Activated CD4-positive, alpha-beta T cell treated with anti-CD3 and anti-CD28 coated beads, Interleukin-2, Interleukin-6, amounts not matched to agents 100 ng/mL and 50 ng/mL, durations not matched to agents 16 hours and 8 hours (primary cell): ENCODE measurements at regions not wholly inside any gene's neighbourhood (a gene's known extent, or its start where the extent isn't known, plus 50 kb on each side); places are given as distances from the start of the nearest gene placed in this dataset.

Experiments
- DNase-seq: peaks from one replicate; pipeline ENCODE4 v3.0.0-alpha.2; 2020

DNA sequence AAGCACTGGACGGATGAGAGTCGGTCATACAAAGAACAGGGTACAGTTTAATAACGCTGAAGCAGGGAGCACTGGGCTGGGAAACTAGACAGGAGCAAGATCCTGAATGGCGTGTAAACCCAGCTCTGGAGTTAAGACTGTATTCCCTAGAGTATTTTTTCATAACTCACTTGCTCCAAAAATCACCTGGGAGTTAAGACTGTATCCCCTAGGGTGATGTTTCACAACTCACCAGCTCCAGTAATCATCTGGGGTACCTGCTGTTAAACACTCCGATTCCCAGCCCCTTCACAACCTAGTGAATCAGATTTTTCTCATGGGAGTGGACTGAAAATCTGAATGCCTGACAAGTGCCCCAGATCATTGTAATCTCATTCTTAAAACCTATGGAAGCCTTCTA is 123.2 kb downstream of the MAB21L3 start:
- DNase-seq: no peak

DNA sequence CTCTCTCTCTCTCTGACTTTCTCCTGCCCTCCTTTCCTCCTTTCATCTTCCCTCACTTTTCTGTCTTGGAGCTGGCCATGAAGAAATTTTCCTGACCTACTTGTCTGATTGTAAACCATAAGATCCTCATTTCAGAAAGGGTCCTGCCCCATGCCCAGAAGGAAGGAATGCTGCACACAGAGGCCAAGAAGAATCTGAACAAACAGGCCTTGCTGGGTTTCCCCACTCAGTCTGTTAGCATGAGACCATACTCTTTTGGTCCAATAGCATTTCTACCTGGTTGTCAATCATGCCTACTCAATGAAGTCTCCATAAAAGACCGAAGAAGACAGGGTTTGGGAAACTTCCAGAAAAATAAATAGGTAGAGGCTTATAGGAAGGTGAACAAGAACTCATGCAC is 128.7 kb downstream of the MAB21L3 start:
- no peak for DNase-seq

DNA sequence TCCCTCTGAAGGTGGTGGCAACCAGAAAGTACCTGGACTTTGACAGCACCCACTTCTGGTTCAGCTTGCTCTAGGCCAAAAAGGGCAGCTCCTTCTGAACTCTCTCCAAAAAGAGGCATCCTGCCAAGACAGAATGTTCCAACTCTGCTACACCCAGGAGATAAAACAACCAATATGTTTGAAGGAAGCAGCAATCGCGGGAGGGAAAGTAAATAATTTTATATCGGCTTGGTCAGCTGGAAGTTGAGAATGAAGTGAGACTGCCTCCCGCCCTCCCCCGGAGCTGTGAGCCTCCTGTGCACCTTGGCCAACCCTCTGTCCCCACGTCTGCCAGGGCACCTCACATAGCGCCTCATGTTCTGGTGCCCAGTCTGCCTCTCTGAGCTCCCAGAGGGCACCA is 130.3 kb upstream of the ATP1A1 start:
- no peak for DNase-seq

DNA sequence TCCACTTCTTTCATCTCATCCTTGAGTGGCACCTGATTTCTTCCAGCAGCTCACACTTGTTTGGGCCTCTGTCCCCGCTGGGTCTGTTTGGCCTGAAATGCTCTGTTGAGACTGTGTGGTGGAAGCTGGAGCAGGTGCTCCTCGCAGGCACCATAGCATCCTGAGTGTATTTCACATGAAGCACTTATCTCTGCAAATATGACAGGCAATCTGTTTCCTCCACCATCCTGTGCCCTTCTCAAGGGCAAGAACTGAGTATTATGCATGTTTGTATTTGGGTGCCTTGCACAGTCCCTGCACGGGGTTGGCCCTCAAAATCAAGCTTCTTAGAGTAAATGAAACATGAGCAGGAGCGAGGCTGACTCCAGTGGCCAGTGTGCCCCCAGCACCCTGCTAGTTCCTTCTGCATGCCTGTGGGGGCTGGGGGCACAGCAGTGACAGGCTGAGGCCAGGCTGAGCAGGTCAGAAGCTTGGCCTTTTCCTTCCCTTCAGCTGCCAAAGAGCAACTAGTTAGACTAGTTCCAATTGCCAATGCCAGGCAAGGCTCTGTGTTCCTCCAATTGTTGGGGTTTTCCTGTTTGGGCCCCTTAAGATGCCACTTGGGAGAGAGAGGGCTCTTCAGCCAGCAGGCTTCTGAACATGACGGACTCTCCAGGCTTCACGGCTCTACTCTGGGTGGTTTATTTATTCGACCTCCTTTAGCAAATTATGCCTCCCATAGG is 129.6 kb upstream of the ATP1A1 start:
- no peak for DNase-seq

DNA sequence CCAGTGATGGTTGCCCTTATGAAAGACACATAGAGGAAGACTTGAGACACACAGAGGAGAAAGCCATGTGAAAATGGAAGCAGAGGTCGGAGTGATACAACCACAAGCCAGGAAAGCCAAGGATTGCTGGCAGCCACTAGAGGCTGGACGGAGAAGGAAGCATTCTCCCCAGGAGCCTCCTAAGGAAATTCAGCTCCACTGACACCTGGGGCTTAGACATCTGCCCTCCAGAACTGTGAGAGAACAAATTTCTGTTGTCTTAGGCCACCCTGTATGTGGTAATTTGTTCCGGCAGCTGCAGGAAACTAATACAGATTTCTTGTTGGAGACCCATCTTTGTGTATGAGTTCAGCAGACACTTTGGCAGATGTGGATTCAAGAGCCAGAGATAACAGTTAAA is 126.9 kb upstream of the ATP1A1 start:
- no peak for DNase-seq

DNA sequence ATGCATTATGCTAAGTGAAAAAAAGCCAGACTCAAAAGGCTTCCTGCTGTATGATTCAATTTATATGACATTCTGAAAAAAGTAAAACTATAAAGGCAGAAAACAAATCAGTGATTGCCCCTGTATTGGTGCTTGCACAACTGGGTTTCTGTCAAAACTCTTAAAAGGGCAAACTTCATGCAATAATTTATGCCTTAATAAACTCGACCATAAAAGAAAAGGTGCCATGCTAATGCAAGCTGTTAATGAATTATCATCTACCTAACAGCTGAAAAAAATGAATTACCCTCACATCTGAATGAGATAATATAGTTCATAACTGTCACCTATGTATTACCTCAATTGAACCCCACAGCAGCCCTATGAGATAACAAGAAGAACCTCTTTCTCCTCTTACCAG is 120.8 kb upstream of the ATP1A1 start:
- DNase-seq: no peak

DNA sequence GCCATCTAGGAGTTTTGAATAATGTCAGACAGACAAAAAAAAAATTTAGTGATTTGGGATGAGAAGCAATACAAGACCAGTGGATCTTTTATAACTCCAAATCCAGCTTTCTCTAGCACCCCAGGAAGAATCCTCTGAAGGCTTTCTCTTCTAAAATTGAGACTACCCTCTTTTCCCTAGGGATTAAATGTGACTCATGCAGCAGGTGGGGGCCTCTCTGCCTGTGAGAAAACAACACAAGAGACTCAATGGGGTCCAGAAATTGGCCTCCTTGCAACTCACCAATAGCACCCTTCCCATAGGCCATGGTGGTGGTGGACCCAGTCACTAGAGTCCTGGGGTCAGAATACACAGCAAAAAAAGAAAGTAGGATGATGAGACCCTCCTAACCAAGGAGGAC is 120.3 kb upstream of the ATP1A1 start:
- DNase-seq: no peak

DNA sequence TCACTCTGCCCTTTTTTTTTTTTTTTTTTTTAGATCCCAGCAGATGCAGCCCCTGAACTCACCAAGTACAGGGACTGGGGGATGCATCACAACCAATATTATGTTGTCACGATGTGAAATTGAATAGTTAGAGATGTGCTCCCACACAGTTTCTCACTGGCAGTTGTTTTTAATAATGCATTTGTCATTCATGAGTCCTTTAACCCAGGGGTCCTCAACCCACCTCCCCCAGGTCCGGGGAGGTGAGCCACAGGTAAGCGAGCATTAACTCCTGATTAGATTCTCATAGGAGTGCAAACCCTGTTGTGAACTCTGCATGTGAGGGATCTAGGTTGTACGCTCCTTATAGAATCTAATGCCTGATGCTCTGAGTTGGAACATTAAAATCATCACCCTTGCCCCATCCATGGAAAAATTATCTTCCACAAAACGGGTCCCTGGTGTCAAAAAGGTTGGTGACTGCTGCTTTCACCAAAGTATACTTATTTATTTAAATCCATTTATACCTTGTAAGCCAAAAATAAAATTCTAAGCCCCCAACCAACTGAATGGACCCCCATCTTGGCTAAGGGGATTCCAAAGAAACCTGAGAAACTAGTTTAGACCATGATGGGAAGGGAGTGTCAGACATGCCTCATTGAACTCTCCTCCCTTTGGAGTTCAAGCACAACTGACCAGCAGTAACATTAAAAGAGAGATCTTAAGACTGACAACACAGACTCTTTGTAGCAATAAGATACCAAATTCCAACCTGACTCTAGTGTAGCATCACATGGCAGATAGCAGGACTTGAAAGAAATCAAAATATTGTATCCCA is 119.3 kb upstream of the ATP1A1 start:
- no peak for DNase-seq

DNA sequence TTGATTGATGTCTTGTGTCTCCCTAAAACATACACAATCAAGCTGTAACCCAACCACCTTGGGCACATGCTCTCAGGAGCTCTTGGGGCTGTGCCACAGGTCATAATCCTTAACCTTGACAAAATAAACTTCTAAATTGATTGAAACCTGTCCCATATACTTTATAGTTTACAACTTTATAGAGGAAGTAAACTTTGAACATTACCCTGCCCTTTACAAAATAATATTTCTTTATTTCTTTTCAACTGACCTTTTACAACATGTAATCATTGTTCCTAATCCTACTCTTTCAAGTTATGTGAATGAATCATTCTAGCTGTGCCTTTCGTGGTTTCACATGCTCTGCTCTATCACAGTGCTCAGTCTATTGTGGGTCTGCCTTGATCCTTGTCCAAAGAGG is 118.3 kb upstream of the ATP1A1 start:
- no peak for DNase-seq

DNA sequence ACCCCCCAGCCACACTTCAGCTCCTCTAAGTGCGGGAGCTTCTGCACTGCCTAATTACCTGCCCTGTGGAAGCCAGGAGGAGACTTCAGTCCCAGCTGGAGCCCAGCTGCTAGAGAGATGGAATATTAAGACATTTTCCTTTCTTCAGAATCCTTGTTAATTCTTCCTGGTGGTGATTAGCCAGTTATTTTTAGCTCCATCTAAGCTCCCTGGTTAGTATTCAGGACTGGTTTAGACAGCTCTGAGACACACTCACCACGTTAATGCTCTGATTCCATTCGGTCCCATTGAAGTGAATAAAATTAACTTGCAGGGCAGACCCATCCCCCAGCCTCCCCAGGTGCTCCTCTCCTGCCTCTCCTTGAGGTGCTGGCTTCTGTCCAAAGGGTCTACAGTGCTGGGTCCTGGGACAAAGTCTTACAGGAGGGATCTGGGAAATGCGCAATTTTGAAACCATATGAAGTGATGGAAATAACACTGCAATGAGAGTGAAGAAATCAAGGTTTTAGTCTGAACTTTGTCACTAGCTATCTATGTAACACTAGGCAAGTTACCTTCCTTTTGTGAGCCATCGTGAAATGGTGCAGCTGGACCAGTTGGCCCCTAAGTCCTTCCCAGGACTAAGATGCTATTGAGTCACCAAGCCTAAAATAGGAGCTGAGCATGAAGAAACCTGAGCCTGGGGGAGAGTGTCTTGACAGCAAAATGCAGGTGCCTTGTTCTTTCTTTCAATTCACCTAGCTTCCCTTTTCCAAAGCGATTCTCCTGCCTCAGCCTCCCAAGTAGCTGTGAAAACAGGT is 117.4 kb upstream of the ATP1A1 start:
- no peak for DNase-seq

DNA sequence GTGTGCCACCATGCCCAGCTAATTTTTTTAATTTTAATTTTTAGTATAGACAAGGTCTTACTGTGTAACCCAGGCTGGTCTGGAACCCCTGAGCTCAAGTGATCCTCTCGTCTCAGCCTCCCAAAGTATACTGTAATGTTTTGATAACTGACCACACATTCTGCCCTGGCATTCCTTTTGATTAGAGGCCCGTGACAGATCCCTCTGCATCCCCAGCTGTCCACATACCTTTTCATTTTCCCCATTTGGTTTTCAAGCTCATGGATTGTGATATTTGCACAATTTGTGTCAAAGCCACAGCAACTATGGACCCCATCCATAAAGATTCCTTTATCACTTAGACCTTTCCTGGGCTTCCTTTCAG is 116.8 kb upstream of the ATP1A1 start:
- DNase-seq: no peak

DNA sequence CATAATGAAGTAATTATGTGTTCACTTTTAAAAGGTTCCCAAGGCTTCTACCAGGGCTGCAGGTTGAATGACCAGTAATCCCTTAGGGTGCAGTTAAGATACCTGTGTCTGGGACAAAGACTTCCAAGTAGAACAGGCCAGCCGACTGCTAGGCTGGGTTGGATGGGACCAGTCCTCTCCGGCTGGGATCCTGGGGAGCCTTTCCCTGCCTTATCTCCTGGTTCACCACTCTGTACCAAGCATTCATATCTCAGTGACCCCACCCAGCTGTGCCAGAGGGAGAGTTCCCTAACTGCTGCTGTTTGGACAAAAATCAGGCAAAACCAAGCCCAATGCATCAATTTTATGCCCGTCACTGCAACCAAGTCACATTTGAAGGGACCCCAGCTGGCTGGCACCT is 116.2 kb upstream of the ATP1A1 start:
- no peak for DNase-seq

DNA sequence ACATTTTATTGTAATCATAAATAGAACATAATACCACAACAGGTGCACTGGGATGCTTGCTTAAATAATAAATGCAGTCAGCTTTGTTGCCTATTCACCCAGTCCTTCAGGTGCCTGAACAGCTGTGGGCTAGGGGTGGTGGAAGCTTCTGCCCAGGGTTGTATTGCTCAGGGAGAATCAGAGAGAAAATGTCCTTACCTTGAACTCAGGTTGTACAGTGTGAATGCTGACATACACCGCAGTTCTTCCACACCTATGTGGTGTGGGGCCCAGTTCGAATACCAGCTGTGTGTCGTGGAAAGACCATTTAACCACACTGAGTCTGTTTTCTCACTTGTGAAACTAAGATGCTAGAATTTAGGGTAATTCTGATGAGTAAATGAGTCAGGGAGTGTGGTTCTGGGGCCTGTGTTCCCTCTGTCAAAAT is 115.7 kb upstream of the ATP1A1 start:
- peak; percentile 26 for DNase-seq

DNA sequence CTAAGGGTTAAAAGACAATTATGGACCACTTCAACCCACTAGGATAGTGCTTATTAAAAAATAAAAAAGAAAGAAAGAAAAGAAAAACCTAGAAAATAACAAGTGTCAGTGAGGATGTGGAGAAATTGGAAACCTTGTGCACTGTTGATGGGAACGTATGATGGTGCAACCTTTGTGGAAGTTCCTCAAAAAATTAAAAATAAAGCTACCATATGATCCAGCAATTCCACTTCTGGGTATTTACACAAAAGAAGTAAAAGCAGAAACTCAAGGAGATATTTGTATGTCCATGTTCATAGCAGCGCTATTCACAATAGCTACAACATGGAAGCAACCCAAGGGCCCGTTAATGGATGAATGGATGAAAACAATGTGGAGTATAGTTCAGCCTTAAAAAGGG is 115.2 kb upstream of the ATP1A1 start:
- DNase-seq: no peak

DNA sequence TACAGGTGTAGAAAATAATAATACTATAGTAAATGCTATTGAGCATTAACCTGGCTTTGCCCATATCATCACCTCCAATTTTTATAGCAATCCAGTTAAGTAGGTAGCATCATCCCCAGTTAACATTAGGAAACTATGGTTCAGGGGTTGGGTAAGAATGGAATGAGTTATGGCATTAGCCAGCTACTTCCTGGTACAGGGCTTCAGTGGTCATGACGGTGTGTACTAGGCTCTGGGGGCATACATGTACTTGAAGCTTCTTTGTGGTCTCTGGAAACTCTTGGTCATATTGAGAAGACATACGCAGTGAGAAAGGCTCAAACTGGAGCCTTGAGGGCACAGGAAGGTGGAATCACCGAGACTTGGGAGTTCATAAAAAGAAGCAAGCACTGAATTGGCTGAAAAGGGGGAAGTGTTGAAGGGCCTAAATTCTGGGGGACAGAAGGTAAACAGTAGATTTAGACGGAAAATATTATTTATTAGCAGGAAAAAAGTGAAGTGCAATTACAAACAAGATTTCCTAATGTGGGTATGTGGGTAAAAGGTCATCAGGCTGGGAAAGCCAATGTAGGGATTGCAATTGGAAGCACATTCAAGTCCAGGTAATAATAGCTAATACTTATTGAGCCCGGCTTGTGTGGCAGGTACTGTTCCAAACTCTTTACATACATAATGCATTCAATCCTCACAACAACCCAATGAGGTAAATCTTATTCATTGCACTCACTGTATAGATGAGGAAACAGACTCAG is 114.2 kb upstream of the ATP1A1 start:
- DNase-seq: no peak

DNA sequence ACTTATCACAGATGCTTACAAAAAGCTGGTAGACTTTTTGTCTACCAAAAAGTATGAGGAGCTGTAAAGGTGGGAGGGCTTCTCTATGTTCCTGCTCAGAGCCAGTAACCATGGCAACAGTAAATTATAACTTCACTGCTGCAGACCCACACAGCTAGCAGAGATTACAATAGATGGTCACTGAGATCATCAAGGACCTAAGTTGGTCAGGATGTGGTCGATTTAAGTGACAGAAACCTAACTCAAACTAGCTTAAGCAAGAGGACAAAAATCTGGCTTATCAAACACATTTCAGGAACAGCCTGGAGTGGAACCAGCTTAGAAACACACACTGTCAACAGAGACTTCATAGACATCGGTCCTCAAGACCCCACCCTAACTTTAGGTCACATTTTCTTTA is 113.4 kb upstream of the ATP1A1 start:
- DNase-seq: peak; percentile 4

DNA sequence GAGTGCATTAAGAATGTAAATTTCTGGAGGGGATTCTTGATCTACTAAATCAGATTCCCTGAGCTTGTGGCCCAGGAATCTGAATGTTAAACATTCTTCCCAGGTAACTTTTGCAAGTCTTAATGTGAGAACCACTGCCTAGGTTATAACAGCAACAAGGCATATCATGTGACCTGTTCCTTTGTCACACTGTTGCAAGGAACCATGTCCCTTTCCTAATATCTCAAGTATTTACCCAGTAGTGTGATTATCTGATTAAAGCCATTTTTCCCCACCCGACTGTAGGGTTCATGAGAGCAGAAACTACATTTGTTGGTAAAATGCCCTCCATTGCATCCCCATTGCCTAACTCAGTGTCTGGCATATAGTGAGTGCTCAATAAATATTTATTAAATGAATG is 112.9 kb upstream of the ATP1A1 start:
- no peak for DNase-seq

DNA sequence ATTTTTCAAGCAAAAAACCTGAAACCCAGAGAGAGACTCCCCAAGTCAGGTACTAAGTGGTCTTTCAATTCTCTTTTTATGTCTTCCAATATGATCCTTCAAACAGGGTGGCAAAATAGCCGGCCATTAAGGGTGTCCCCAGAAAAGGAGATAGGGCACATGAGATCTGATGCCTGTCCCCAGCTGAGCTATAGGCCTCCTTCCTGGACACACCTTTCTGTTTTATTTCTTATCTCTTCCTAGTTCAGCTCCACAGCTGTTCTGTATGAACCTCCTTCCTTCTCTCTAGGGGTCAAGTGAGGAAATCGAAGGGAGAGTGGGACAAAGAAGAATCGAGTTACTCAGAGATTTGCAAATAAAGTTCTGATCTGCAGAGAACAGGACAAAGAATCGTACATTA is 112.4 kb upstream of the ATP1A1 start:
- DNase-seq: no peak

DNA sequence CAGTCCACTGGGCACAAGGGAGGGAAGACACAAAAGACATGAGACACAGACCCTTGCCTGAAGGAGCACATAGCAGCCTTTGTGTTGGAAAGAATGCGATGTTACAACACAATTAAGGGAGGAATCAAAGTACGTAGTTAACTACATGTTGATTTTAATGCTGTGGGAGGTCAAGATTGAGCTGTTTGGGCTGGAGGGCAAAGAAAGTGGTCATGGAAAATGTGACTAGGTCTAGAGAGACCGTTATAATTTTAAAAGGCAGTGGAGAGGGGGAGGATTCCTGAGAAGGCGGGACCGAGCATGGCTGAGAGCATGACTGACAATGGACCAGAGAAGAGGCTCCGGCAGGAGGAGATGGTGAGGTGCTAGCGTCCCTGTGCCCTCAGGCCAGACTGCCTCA is 111.8 kb upstream of the ATP1A1 start:
- DNase-seq: no peak

DNA sequence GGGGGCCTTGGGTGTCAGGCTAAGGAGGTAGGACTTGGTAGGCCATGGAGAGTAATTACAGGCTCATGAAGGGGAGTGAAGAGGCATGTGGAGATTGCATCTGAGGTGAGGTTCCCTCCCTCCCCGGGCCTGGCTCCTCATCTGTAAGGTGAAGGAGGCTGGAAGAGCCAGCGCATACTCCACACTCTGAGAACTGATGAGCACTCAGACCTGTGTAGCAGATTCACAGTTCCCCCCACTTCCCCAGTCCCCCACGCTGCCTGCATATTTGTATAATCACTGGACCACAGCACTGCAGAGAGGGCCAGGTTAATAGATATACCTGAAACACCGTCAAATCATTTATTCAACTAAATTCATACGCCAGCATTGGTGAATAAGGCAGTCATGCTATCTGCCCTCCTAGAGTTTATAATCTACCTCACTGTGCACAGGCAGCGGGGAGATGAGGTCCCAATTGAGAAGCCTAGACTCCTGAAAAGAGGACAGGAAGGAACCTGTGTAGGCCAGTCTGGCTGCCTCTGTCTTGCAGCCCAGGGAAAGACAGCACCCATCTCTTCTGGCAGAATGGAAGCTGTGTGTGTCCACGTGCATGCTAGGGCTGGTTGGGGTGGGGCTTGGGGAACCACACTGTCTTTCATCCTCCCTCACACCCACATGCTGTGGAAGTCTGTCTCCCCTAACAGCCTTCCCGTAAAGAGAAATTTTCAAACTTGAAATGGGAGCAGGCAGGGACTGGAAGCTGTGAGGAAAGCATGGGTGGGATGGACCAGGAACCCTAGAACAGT is 110.6 kb upstream of the ATP1A1 start:
- no peak for DNase-seq

DNA sequence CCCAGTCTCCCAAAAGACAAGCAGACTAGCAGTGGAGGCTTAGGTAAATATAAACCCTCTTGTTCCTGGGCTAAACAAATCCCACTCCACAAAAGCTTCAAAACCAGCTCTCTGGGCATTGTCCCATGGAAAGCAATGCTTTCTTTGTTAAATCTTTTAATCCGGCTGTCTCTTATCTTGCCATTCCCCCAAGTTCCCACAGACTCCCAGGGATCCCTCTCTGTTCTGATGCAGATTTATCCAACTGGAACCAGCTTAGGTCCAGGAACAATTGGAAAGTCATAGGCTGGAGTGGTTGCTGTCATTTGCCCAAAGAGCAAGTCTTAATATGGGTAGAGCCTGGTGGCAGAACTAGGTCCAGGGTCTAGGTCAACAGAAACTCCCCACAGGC is 110.1 kb upstream of the ATP1A1 start:
- no peak for DNase-seq
